Kidney epithelial cell (primary cell): ENCODE measurements at regions not wholly inside any gene's neighbourhood (a gene's known extent, or its start where the extent isn't known, plus 50 kb on each side); places are given as distances from the start of the nearest gene placed in this dataset.

ENCODE experiments used
- DNase-seq: peaks from one replicate; pipeline ENCODE4 v3.0.0-alpha.2; 2010; ENCODE audit warnings: low read depth
- H3K27me3 ChIP-seq: 2 replicates; pipeline ENCODE4 v1.6.0; 2011; ENCODE audit warnings: low read length; ENCODE audit not compliant: control insufficient read depth, insufficient read depth
- H3K36me3 ChIP-seq: 2 replicates; pipeline ENCODE4 v1.5.1; 2011; ENCODE audit warnings: low read length; ENCODE audit not compliant: control insufficient read depth, insufficient read depth
- H3K4me3 ChIP-seq: 2 replicates; pipeline ENCODE4 v1.5.1; 2011; ENCODE audit warnings: low read depth, mild to moderate bottlenecking, control low read depth, low read length
- TF ChIP-seq, protein P1 (sequence below): IDR thresholded peaks from 2 replicates; pipeline ENCODE4 v1.5.1; 2011; ENCODE audit warnings: mild to moderate bottlenecking, moderate library complexity, low read length, control low read depth, inconsistent platforms; ENCODE audit not compliant: insufficient read depth, poor library complexity, severe bottlenecking

DNA sequence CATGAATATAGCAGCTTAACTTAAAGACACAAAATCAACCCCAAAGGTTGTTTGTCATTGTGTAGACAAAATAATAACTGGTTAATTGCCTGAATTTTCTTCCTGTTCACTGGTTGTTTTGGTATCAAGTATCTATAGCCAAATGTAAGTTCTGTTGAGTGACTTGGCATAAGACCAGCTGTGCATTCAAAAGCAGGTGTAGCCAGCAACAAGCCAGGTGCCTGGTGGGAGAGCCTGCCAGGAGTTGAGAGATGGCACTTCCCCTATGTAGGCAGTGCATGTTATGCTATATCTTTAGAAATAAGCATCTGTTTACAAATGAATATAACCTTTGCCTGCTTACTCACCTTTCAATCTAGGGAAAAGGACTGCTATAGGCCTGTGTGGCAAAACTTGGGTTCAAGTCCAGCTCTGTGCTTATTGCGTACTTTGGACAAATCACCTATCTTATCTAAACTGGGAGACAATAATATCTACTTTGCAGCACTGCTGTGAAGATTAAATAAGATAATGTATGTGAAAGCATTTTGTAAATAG, 84.9 kb upstream of the TBL1XR1 start:
- Histone ChIP-seq H3K4me3 (no peak overlapping the region), H3K36me3 (no peaks in the 10 kb centered on the region), H3K27me3 (no peaks in the 10 kb centered on the region)
- no peak for DNase-seq
- TF ChIP-seq, protein P1, sequence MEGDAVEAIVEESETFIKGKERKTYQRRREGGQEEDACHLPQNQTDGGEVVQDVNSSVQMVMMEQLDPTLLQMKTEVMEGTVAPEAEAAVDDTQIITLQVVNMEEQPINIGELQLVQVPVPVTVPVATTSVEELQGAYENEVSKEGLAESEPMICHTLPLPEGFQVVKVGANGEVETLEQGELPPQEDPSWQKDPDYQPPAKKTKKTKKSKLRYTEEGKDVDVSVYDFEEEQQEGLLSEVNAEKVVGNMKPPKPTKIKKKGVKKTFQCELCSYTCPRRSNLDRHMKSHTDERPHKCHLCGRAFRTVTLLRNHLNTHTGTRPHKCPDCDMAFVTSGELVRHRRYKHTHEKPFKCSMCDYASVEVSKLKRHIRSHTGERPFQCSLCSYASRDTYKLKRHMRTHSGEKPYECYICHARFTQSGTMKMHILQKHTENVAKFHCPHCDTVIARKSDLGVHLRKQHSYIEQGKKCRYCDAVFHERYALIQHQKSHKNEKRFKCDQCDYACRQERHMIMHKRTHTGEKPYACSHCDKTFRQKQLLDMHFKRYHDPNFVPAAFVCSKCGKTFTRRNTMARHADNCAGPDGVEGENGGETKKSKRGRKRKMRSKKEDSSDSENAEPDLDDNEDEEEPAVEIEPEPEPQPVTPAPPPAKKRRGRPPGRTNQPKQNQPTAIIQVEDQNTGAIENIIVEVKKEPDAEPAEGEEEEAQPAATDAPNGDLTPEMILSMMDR: no peak

DNA sequence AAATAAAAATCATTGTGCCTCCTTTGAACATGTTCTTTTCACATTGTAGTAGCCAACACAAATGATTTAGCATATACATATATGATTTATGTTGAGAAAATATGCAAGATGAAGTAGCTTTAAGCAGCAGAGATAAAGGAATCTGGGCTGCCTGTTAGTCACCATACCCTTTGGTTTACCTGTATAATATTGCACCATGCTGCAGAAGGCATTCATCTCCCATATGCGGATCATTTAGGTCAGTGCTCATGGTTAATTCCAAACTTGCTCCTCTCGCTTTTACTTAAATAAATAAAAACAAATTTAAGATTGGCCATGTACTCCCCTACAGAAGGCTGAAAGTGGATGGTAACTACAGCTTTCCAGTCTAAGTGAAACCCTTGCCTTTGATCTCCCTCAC, 86.7 kb upstream of the TBL1XR1 start:
- DNase-seq: no peak
- H3K27me3 ChIP-seq: no peaks in the 10 kb centered on the region
- TF ChIP-seq, protein P1: no peak
- H3K36me3 ChIP-seq: no peaks in the 10 kb centered on the region
- H3K4me3 ChIP-seq: no peak overlapping the region

DNA sequence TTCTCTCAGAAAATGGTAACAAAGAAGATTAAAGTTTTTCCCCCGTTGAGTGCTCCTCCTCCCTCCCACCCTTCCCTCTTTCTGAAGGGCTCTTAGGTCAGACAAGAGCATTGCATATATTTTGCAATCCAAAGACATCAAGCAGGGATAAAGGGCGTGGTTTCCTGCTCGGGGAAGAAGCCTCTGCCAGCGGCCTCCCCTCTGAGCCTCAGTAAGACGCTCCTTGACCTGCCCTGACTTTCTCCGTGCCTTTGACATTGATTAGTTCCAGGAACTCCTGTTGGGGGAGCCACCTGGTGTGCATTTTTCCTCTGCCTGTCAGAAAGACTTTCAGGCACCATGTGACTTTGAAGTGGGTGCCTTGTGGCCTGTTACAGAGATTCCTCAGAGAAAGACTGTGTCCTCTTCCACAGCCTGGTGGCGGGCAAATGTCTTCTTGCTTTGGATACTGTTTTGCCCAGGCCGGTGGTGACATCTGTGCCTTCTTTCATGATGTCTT, 87.2 kb upstream of the TBL1XR1 start:
- no peaks in the 10 kb centered on the region for H3K36me3 ChIP-seq
- TF ChIP-seq, protein P1: no peak
- no peak for DNase-seq
- H3K4me3 ChIP-seq: no peak overlapping the region
- H3K27me3 ChIP-seq: no peaks in the 10 kb centered on the region

DNA sequence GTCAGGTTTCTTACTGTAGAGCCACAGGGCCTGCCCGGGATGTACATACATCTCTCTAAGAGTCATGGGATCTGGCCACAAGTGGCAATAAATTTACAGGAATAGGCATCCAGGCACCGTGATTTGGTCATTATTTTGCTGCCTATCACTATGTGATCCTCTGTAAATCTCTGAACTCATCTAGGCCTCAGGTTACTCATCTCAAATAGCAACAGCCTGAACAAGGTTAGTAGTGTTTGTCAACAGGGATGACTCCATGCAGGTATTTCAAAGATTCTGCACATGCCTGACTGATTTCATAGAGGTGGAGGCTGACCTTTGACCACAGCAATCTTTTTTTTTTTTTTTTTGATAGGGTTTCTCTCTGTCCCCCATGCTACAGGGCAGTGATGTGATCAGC, 88.8 kb upstream of the TBL1XR1 start:
- Histone ChIP-seq H3K4me3 (no peak overlapping the region), H3K27me3 (no peaks in the 10 kb centered on the region), H3K36me3 (no peaks in the 10 kb centered on the region)
- DNase-seq: peak; percentile 56
- TF ChIP-seq, protein P1: no peak

DNA sequence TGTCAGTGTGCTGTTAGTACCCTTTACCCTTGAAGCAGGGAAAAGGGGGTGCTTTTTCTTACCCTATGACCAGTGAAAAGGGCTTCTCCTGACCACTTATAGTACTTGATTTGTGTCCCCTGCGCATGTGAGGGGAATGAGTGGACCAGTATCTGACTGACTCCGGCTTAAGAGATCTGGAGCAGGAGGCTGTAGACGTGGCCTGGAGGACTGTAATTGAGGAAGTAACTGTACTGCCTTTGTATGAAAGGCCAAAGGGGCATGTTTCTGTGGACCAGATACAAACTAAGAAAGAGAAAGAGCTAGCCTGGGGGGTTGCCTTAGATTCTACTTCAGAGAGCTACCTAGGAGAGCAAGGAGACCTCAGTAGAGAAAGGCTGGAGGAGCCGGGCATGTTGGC, 89.9 kb upstream of the TBL1XR1 start:
- TF ChIP-seq, protein P1: no peak
- no peaks in the 10 kb centered on the region for H3K36me3 ChIP-seq
- no peak for DNase-seq
- no peaks in the 10 kb centered on the region for H3K27me3 ChIP-seq
- H3K4me3 ChIP-seq: no peak overlapping the region

DNA sequence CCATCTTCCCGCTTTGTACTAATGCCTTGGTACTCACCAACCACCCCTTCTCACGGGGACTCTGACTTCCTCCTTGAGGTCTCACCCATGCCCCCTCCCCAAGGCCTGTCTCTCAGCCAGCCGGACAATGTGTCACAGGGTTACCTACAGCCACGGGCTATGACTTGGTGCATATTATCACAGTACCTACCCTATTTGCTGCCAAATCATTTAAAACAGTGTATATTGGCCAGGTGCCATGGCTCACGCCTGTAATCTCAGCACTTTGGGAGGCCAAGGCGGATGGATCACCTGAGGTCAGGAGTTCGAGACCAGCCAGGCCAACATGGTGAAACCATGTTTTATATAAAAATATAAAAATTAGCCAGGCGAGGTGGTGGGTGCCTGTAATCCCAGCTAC, 93.4 kb upstream of the TBL1XR1 start:
- TF ChIP-seq, protein P1: no peak
- no peak for DNase-seq
- Histone ChIP-seq H3K27me3 (no peaks in the 10 kb centered on the region), H3K4me3 (no peak overlapping the region), H3K36me3 (no peaks in the 10 kb centered on the region)
